AG04449 (cell line): ENCODE measurements at regions not wholly inside any gene's neighbourhood (a gene's known extent, or its start where the extent isn't known, plus 50 kb on each side); places are given as distances from the start of the nearest gene placed in this dataset.

Source experiments
- CTCF ChIA-PET: fragments of 350-600 bp; formaldehyde crosslinking; extraction: SDS; loops from one replicate; lab custom pipeline; 2021; ENCODE audit warnings: antibody characterized with exemption; lab: Yijun Ruan, JAX
- POLR2A ChIA-PET: fragments of 400-600, 350-600 bp; formaldehyde crosslinking; extraction: SDS; loops from one replicate; lab custom pipeline; 2020; ENCODE audit warnings: antibody characterized with exemption, inconsistent platforms; lab: Yijun Ruan, JAX
- DNase-seq: peaks from one replicate; pipeline ENCODE4 v3.0.0-alpha.2; 2010; ENCODE audit warnings: low read depth, low spot score
- H3K4me3 ChIP-seq: 2 replicates; pipeline ENCODE4 v1.5.1; 2011; ENCODE audit warnings: low read depth, mild to moderate bottlenecking, control low read depth, low read length
- CTCF ChIP-seq: IDR thresholded peaks from one replicate; pipeline ENCODE4 v1.5.1; 2011; ENCODE audit warnings: mild to moderate bottlenecking, moderate library complexity, low read length, control low read depth, inconsistent platforms; ENCODE audit not compliant: insufficient read depth; ENCODE audit errors: missing control alignments

- no peak for DNase-seq
- H3K4me3 ChIP-seq, result no peak overlapping the region
- ChIA-PET CTCF (no interaction called here), POLR2A (no interaction called here)
- TF ChIP-seq CTCF, result no peak
These were observed 103.7 kb upstream of the ASIC2 start for GRCh38 chr17:33396818-33397217.

GRCh38 chr17:33398386-33398785 is 105.3 kb upstream of the ASIC2 start:
- POLR2A ChIA-PET, result no interaction called here
- DNase-seq, result no peak
- CTCF ChIA-PET, result no interaction called here
- TF ChIP-seq CTCF, result no peak
- no peak overlapping the region for H3K4me3 ChIP-seq

GRCh38 chr17:33401249-33401648 is 108.2 kb upstream of the ASIC2 start:
- ChIA-PET CTCF (no interaction called here), POLR2A (no interaction called here)
- TF ChIP-seq CTCF, result no peak
- no peak overlapping the region for H3K4me3 ChIP-seq
- no peak for DNase-seq

GRCh38 chr17:33403194-33403593 is 110.1 kb upstream of the ASIC2 start:
- TF ChIP-seq CTCF, result no peak
- ChIA-PET CTCF (no interaction called here), POLR2A (no interaction called here)
- H3K4me3 ChIP-seq, result no peak overlapping the region
- no peak for DNase-seq

- no peak for TF ChIP-seq CTCF
- no peak overlapping the region for H3K4me3 ChIP-seq
- POLR2A ChIA-PET, result no interaction called here
- DNase-seq, result no peak
- CTCF ChIA-PET, result no interaction called here
These were observed 111.2 kb upstream of the ASIC2 start for GRCh38 chr17:33404070-33404819.

- DNase-seq, result no peak
- POLR2A ChIA-PET, result no interaction called here
- TF ChIP-seq CTCF, result no peak
- H3K4me3 ChIP-seq, result no peak overlapping the region
- CTCF ChIA-PET, result no interaction called here
These were observed 123.0 kb upstream of the ASIC2 start for GRCh38 chr17:33416131-33416530.
